Endodermal cell (in vitro differentiated cells): ENCODE measurements at regions not wholly inside any gene's neighbourhood (a gene's known extent, or its start where the extent isn't known, plus 50 kb on each side); places are given as distances from the start of the nearest gene placed in this dataset.
A peak's percentile ranks its signal among the peaks of the same experiment; 100 is the strongest.
"Not testable (repeated sequence)": the region's sequence is repeated elsewhere in the genome, so short reads cannot be mapped to it uniquely, and the experiment has no call there.

Experiments
- DNase-seq: peaks from one replicate; pipeline ENCODE4 v3.0.0-alpha.2; 2017
- H3K27ac ChIP-seq: 2 replicates; pipeline ENCODE4 v1.5.1; 2013; ENCODE audit warnings: mild to moderate bottlenecking, low read depth, low read length, moderate library complexity
- H3K27me3 ChIP-seq: 2 replicates; pipeline ENCODE4 v1.6.1; 2013; ENCODE audit warnings: mild to moderate bottlenecking, low read length, moderate library complexity; ENCODE audit not compliant: insufficient read depth, control insufficient read depth, poor library complexity, severe bottlenecking
- H3K36me3 ChIP-seq: 2 replicates; pipeline ENCODE4 v1.7.0; 2013; ENCODE audit warnings: mild to moderate bottlenecking, low read length, moderate library complexity; ENCODE audit not compliant: control insufficient read depth, insufficient read depth
- H3K4me1 ChIP-seq: one replicate; pipeline ENCODE4 v1.7.0; 2013; ENCODE audit warnings: low read length; ENCODE audit not compliant: control insufficient read depth, insufficient read depth
- H3K4me3 ChIP-seq: 2 replicates; pipeline ENCODE4 v1.5.1; 2013; ENCODE audit warnings: mild to moderate bottlenecking, low read length, moderate library complexity
- H3K9ac ChIP-seq: 2 replicates; pipeline ENCODE4 v1.6.1; 2013; ENCODE audit warnings: mild to moderate bottlenecking, low read length, moderate library complexity; ENCODE audit not compliant: poor library complexity, severe bottlenecking; ENCODE audit errors: extremely low read depth
- H3K9me3 ChIP-seq: 2 replicates; pipeline ENCODE4 v1.6.1; 2013; ENCODE audit warnings: mild to moderate bottlenecking, low read length, moderate library complexity; ENCODE audit not compliant: control insufficient read depth
- H3K27ac Mint-ChIP-seq: 2 replicates; pipeline ENCODE4 v1.8.0; 2020; ENCODE audit warnings: mixed read lengths
- H3K27me3 Mint-ChIP-seq: 2 replicates; pipeline ENCODE4 v1.8.0; 2021; ENCODE audit warnings: mild to moderate bottlenecking, mixed read lengths; ENCODE audit not compliant: insufficient read depth
- H3K36me3 Mint-ChIP-seq: 2 replicates; pipeline ENCODE4 v1.8.0; 2020; ENCODE audit warnings: low read depth, mixed read lengths
- H3K4me1 Mint-ChIP-seq: 2 replicates; pipeline ENCODE4 v1.8.0; 2020; ENCODE audit warnings: mixed read lengths
- H3K4me3 Mint-ChIP-seq: 2 replicates; pipeline ENCODE4 v1.8.0; 2020; ENCODE audit warnings: mild to moderate bottlenecking, moderate library complexity, mixed read lengths
- H3K9me3 Mint-ChIP-seq: 2 replicates; pipeline ENCODE4 v1.8.0; 2020; ENCODE audit warnings: mild to moderate bottlenecking, mixed read lengths
- CTCF ChIP-seq: fragments of 200-600 bp; sonication (generic); conservative IDR thresholded peaks from 2 replicates; pipeline ENCODE4 v1.5.0; 2021; ENCODE audit warnings: antibody characterized with exemption, mild to moderate bottlenecking
- WGBS, 2 experiments: methylation state at CpG; one replicate each; pipeline versions ENCODE4 v1.1.5 to v1.1.7; 2013; ENCODE audit warnings: missing lambda C conversion rate in 2 of 2, mixed read lengths in 1 of 2; ENCODE audit not compliant: insufficient coverage in 1 of 2, insufficient read length in 1 of 2; 5-methylcytosine and 5-hydroxymethylcytosine counted together

GRCh38 chr13:81375709-81376108 is 1034.8 kb upstream of the SPRY2 start:
- H3K4me3 Mint-ChIP-seq, result no peak overlapping the region
- WGBS, 2 experiments, result 97 to 100% methylated on average over 1 of the region's 1 CpG
- TF ChIP-seq CTCF, result no peak

GRCh38 chr13:81362711-81363110 is 1021.8 kb upstream of the SPRY2 start:
- H3K36me3 ChIP-seq, H3K4me1 Mint-ChIP-seq, H3K27ac ChIP-seq, H3K9me3 ChIP-seq, H3K4me1 ChIP-seq, H3K27me3 Mint-ChIP-seq, H3K4me3 ChIP-seq, H3K4me3 Mint-ChIP-seq, H3K27me3 ChIP-seq, H3K9ac ChIP-seq, H3K36me3 Mint-ChIP-seq: not testable (repeated sequence)
- WGBS, 2 experiments, result 89% methylated on average over 2 of the region's 2 CpGs
- Mint-ChIP-seq H3K27ac (peak overlapping the region; percentile 52), H3K9me3 (peaks cover 15% of the 10 kb centered on the region)
- DNase-seq, result peak; percentile 61

More at GRCh38 chr13:81375709-81376108, 1034.8 kb upstream of the SPRY2 start:
- H3K36me3 ChIP-seq, result no peaks in the 10 kb centered on the region
- H3K9ac ChIP-seq, result no peak overlapping the region
- no peaks in the 10 kb centered on the region for H3K4me1 ChIP-seq
- H3K27me3 ChIP-seq, result no peaks in the 10 kb centered on the region
- no peak overlapping the region for H3K27ac ChIP-seq
- H3K9me3 ChIP-seq, result no peaks in the 10 kb centered on the region
- no peaks in the 10 kb centered on the region for H3K27me3 Mint-ChIP-seq
- peaks cover 2% of the 10 kb centered on the region for H3K9me3 Mint-ChIP-seq
- no peak overlapping the region for H3K27ac Mint-ChIP-seq
- no peaks in the 10 kb centered on the region for H3K36me3 Mint-ChIP-seq
- no peak for DNase-seq
- H3K4me3 ChIP-seq, result no peak overlapping the region
- H3K4me1 Mint-ChIP-seq, result no peaks in the 10 kb centered on the region

- 100% methylated on average over 1 of the region's 1 CpG; no CpG with 5 or more reads in 1 of the 2 experiments for WGBS, 2 experiments
- Mint-ChIP-seq H3K36me3 (no peaks in the 10 kb centered on the region), H3K27me3 (no peaks in the 10 kb centered on the region), H3K9me3 (peaks cover 4% of the 10 kb centered on the region), H3K27ac (no peak overlapping the region), H3K4me1 (no peaks in the 10 kb centered on the region), H3K4me3 (no peak overlapping the region)
- no peak for TF ChIP-seq CTCF
- Histone ChIP-seq H3K4me3 (no peak overlapping the region), H3K4me1 (no peaks in the 10 kb centered on the region), H3K9me3 (no peaks in the 10 kb centered on the region), H3K9ac (no peak overlapping the region), H3K27ac (no peak overlapping the region), H3K36me3 (no peaks in the 10 kb centered on the region), H3K27me3 (no peaks in the 10 kb centered on the region)
- DNase-seq, result no peak
These were observed 1009.1 kb upstream of the SPRY2 start for GRCh38 chr13:81350056-81350455.

- not testable (repeated sequence) for H3K4me3 Mint-ChIP-seq, H3K4me1 Mint-ChIP-seq, H3K9me3 ChIP-seq, H3K9ac ChIP-seq, H3K27ac Mint-ChIP-seq, H3K4me3 ChIP-seq, H3K36me3 ChIP-seq, DNase-seq, H3K27me3 ChIP-seq, H3K27ac ChIP-seq, H3K4me1 ChIP-seq, H3K27me3 Mint-ChIP-seq, H3K36me3 Mint-ChIP-seq
- peaks cover 16% of the 10 kb centered on the region for H3K9me3 Mint-ChIP-seq
- 96 to 98% methylated on average over 9 to 36 of the region's 36 CpGs for WGBS, 2 experiments
These were observed 999.5 kb upstream of the SPRY2 start for GRCh38 chr13:81340118-81341069.

- DNase-seq, H3K4me1 Mint-ChIP-seq, H3K4me1 ChIP-seq, H3K27me3 Mint-ChIP-seq, H3K27me3 ChIP-seq, H3K36me3 ChIP-seq, H3K4me3 Mint-ChIP-seq, H3K27ac ChIP-seq, H3K4me3 ChIP-seq, H3K36me3 Mint-ChIP-seq, H3K9ac ChIP-seq, H3K27ac Mint-ChIP-seq, H3K9me3 ChIP-seq: not testable (repeated sequence)
- peaks cover 16% of the 10 kb centered on the region for H3K9me3 Mint-ChIP-seq
- 96 to 98% methylated on average over 11 to 14 of the region's 14 CpGs for WGBS, 2 experiments
These were observed 998.7 kb upstream of the SPRY2 start for GRCh38 chr13:81339666-81340065.
